ENCODE measurements at regions not wholly inside any gene's neighbourhood (a gene's known extent, or its start where the extent isn't known, plus 50 kb on each side); places are given as distances from the start of the nearest gene placed in this dataset.

- TF ChIP-seq DMTF1 (CRISPR knock-in tag; IDR thresholded peaks at IDR 0.05) (no peak), CTCF (CRISPR knock-in tag; IDR thresholded peaks at IDR 0.05) (no peak), HMG20A (CRISPR knock-in tag; IDR thresholded peaks at IDR 0.05; ENCODE audit: borderline replicate concordance) (no peak), BCL6 (CRISPR knock-in tag; IDR thresholded peaks at IDR 0.05) (no peak), ZNF792 (CRISPR knock-in tag; IDR thresholded peaks at IDR 0.05) (no peak), SMC3 (IDR thresholded peaks at IDR 0.05; ENCODE audit: low read length) (no peak), ZBTB7B (CRISPR knock-in tag; IDR thresholded peaks at IDR 0.05) (no peak), GATAD1 (CRISPR knock-in tag; IDR thresholded peaks at IDR 0.05) (no peak), ZNF484 (CRISPR knock-in tag; IDR thresholded peaks at IDR 0.05; ENCODE audit: borderline replicate concordance, low read depth) (no peak), EED (CRISPR knock-in tag; IDR thresholded peaks at IDR 0.05) (no peak), USF2 (IDR thresholded peaks at IDR 0.05; ENCODE audit: low read depth, low read length) (no peak), USF2 (CRISPR knock-in tag; IDR thresholded peaks at IDR 0.05; ENCODE audit: borderline replicate concordance) (no peak), MTA3 (CRISPR knock-in tag; IDR thresholded peaks at IDR 0.05) (no peak), TAF1 (CRISPR knock-in tag; IDR thresholded peaks at IDR 0.05) (no peak)
Observed at GRCh38 chr16:7270823-7271222, 61.8 kb upstream of the RBFOX1 start.

Data from HepG2 (cell line).